B cell (primary cell): ENCODE measurements at regions not wholly inside any gene's neighbourhood (a gene's known extent, or its start where the extent isn't known, plus 50 kb on each side); places are given as distances from the start of the nearest gene placed in this dataset.

Experiments
- ATAC-seq: fragments of 200-7000 bp; cut with Tn5 transposase; one replicate; pipeline ENCODE4 v1.10.0; 2021; ENCODE audit warnings: low read depth, mild to moderate bottlenecking, moderate number of reproducible peaks, moderate library complexity
- CTCF ChIA-PET: fragments of 350-600 bp; sonication (Branson Sonifier 250); formaldehyde crosslinking; loops from one replicate; lab custom pipeline; 2021; ENCODE audit warnings: antibody characterized with exemption, inconsistent platforms; lab: Charles Lee
- POLR2A ChIA-PET: fragments of 350-600 bp; sonication (Branson Sonifier 250); formaldehyde crosslinking; loops from one replicate; lab custom pipeline; 2021; ENCODE audit warnings: antibody characterized with exemption; lab: Charles Lee
- DNase-seq: peaks from one replicate; pipeline ENCODE4 v3.0.0; 2013
- H2AFZ ChIP-seq: 2 replicates; pipeline ENCODE4 v1.6.1; 2012; ENCODE audit warnings: mild to moderate bottlenecking, low read depth, low read length; ENCODE audit not compliant: insufficient read depth, poor library complexity, severe bottlenecking
- H3K27ac ChIP-seq, 2 donors: 1 replicate in 1 of 2; 2 replicates in 1 of 2; pipeline ENCODE4 v1.5.1; 2012 to 2013; ENCODE audit warnings: low read length in 2 of 2, mild to moderate bottlenecking in 2 of 2, moderate library complexity in 1 of 2
- H3K27me3 ChIP-seq, 4 experiments: fragments of 200-600 bp in 1 of 4; sonication (generic) in 1 of 4; replicated peaks in 1 of 4; 1 replicate in 2 of 4; 2 replicates in 2 of 4; pipeline versions ENCODE4 v1.6.1 to v1.7.0; 2013 to 2016; ENCODE audit warnings: low read length in 3 of 4, mild to moderate bottlenecking in 2 of 4, mixed read lengths in 1 of 4, moderate library complexity in 1 of 4; ENCODE audit not compliant: insufficient read depth in 4 of 4, control insufficient read depth in 3 of 4; ENCODE audit errors: control extremely low read depth in 1 of 4
- H3K36me3 ChIP-seq, 2 experiments: replicated peaks in 1 of 2; 1 replicate in 1 of 2; 2 replicates in 1 of 2; pipeline versions ENCODE4 v1.6.1 to v1.7.1; 2013; ENCODE audit warnings: low read length in 1 of 2; ENCODE audit not compliant: insufficient read depth in 2 of 2, control insufficient read depth in 1 of 2; ENCODE audit errors: control extremely low read depth in 1 of 2, extremely low read depth in 1 of 2
- H3K4me1 ChIP-seq, 2 donors: fragments of 200-600 bp in 1 of 2; sonication (generic) in 1 of 2; 1 replicate in 1 of 2; 2 replicates in 1 of 2; pipeline versions ENCODE4 v1.5.1 to v1.6.1; 2013 to 2017; ENCODE audit warnings: low read length in 2 of 2; ENCODE audit not compliant: control insufficient read depth in 2 of 2, insufficient read depth in 2 of 2
- H3K4me2 ChIP-seq: replicated peaks from 2 replicates; pipeline ENCODE3; 2012; ENCODE audit warnings: mild to moderate bottlenecking, low read depth, low read length; ENCODE audit not compliant: poor library complexity, severe bottlenecking
- H3K4me3 ChIP-seq, 5 experiments: fragments of 200-600 bp in 1 of 5; sonication (generic) in 1 of 5; 1 replicate in 3 of 5; 2 replicates in 2 of 5; pipeline versions ENCODE4 v1.5.1 to v1.7.0; 2011 to 2016; ENCODE audit warnings: low read length in 4 of 5, mild to moderate bottlenecking in 4 of 5, low read depth in 2 of 5, control low read depth in 1 of 5, moderate library complexity in 1 of 5; ENCODE audit not compliant: insufficient read depth in 1 of 5; ENCODE audit errors: control extremely low read depth in 1 of 5, extremely low read depth in 1 of 5
- H3K79me2 ChIP-seq: fragments of 200-600 bp; sonication (generic); one replicate; pipeline ENCODE4 v1.6.0; 2016; ENCODE audit warnings: low read length; ENCODE audit not compliant: control insufficient read depth, insufficient read depth
- H3K9ac ChIP-seq: fragments of 200-600 bp; sonication (generic); 2 replicates; pipeline ENCODE4 v1.6.1; 2017; ENCODE audit warnings: mild to moderate bottlenecking, low read length, moderate library complexity
- H3K9me3 ChIP-seq, 3 donors: one replicate each; pipeline versions ENCODE4 v1.6.1 to v1.7.1; 2013; ENCODE audit warnings: low read length in 2 of 3; ENCODE audit not compliant: control insufficient read depth in 2 of 3, insufficient read depth in 1 of 3; ENCODE audit errors: control extremely low read depth in 1 of 3
- H4K20me1 ChIP-seq: 2 replicates; pipeline ENCODE4 v1.6.0; 2012; ENCODE audit warnings: mild to moderate bottlenecking, low read length; ENCODE audit not compliant: insufficient read depth, control insufficient read depth, poor library complexity, severe bottlenecking
- H3K27ac Mint-ChIP-seq: one replicate; pipeline ENCODE4 v1.8.0; 2021; ENCODE audit warnings: mixed read lengths
- H3K27me3 Mint-ChIP-seq: one replicate; pipeline ENCODE4 v1.8.0; 2021; ENCODE audit warnings: mixed read lengths
- H3K4me1 Mint-ChIP-seq: one replicate; pipeline ENCODE4 v1.8.0; 2021; ENCODE audit warnings: mixed read lengths
- H3K4me3 Mint-ChIP-seq: one replicate; pipeline ENCODE4 v1.8.0; 2021; ENCODE audit warnings: mixed read lengths
- H3K9me3 Mint-ChIP-seq: one replicate; pipeline ENCODE4 v1.8.0; 2022; ENCODE audit warnings: mixed read lengths; ENCODE audit not compliant: insufficient read depth
- EZH2 ChIP-seq: IDR thresholded peaks from 2 replicates; pipeline ENCODE4 v1.6.1; 2012; ENCODE audit warnings: borderline replicate concordance, low read depth, mild to moderate bottlenecking, moderate library complexity, low read length; ENCODE audit not compliant: insufficient read depth, poor library complexity, severe bottlenecking
- WGBS: methylation state at CpG from one replicate; pipeline ENCODE4 v1.1.5; 2013; ENCODE audit warnings: missing lambda C conversion rate; ENCODE audit not compliant: insufficient coverage; 5-methylcytosine and 5-hydroxymethylcytosine counted together
- intact Hi-C: fragments of 100-400 bp; cut with micrococcal nuclease; formaldehyde crosslinking; loops from one replicate; pipeline ENCODE4 v1.10.0; 2022
- TF ChIP-seq, protein P1 (sequence below): fragments of 200-600 bp; IDR thresholded peaks from one replicate; pipeline ENCODE4 v1.8.0; 2022; ENCODE audit warnings: antibody characterized with exemption, mild to moderate bottlenecking

DNA sequence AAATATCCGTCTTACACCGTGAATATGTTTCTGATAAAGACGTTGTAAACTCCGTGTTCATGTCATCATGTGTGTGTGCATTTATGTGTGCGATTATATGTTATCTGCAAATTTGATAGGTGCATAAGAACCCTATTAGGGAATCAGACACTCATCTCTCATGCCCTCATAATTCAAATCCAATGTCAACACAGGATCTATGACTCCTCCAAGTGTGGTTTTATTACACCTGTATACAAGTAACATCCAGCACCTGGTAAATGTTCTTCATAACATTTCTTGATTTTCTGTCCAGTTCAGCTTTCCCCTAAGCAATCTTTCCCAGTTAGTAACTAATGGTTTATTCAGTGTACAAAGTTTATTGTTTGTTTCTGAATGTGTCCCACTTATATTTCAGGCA is 681.9 kb downstream of the CDH11 start:
- H3K4me1 Mint-ChIP-seq: no peaks in the 10 kb centered on the region
- no peak overlapping the region for H3K4me3 Mint-ChIP-seq
- TF ChIP-seq, protein P1, sequence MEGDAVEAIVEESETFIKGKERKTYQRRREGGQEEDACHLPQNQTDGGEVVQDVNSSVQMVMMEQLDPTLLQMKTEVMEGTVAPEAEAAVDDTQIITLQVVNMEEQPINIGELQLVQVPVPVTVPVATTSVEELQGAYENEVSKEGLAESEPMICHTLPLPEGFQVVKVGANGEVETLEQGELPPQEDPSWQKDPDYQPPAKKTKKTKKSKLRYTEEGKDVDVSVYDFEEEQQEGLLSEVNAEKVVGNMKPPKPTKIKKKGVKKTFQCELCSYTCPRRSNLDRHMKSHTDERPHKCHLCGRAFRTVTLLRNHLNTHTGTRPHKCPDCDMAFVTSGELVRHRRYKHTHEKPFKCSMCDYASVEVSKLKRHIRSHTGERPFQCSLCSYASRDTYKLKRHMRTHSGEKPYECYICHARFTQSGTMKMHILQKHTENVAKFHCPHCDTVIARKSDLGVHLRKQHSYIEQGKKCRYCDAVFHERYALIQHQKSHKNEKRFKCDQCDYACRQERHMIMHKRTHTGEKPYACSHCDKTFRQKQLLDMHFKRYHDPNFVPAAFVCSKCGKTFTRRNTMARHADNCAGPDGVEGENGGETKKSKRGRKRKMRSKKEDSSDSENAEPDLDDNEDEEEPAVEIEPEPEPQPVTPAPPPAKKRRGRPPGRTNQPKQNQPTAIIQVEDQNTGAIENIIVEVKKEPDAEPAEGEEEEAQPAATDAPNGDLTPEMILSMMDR: no peak
- TF ChIP-seq EZH2: no peak
- no peak overlapping the region for H3K4me3 ChIP-seq
- CTCF ChIA-PET: no interaction called here
- H3K4me1 ChIP-seq: no peaks in the 10 kb centered on the region
- H3K27me3 ChIP-seq: no peaks in the 10 kb centered on the region
- H3K9me3 ChIP-seq: no peaks in the 10 kb centered on the region
- WGBS: 100% methylated on average over 1 of the region's 5 CpGs
- H3K79me2 ChIP-seq: no peaks in the 10 kb centered on the region
- H3K27me3 Mint-ChIP-seq: no peaks in the 10 kb centered on the region
- no peak overlapping the region for H2AFZ ChIP-seq
- POLR2A ChIA-PET: no interaction called here
- no peaks in the 10 kb centered on the region for H3K36me3 ChIP-seq
- no peaks in the 10 kb centered on the region for H4K20me1 ChIP-seq
- DNase-seq (no peak), ATAC-seq (no peak)
- no peaks in the 10 kb centered on the region for H3K9me3 Mint-ChIP-seq
- H3K4me2 ChIP-seq: no peak overlapping the region
- H3K27ac ChIP-seq: no peak overlapping the region
- H3K27ac Mint-ChIP-seq: no peak overlapping the region
- intact Hi-C loops: no loop called here
- H3K9ac ChIP-seq: no peak overlapping the region

GRCh38 chr16:64437706-64438324 is 684.0 kb downstream of the CDH11 start:
- intact Hi-C loops: no loop called here
- WGBS: 60% methylated on average over 5 of the region's 9 CpGs
- Histone ChIP-seq H3K4me1 (no peaks in the 10 kb centered on the region), H3K4me2 (no peak overlapping the region), H3K27ac (no peak overlapping the region), H3K9me3 (no peaks in the 10 kb centered on the region), H3K36me3 (no peaks in the 10 kb centered on the region), H3K79me2 (no peaks in the 10 kb centered on the region), H2AFZ (no peak overlapping the region), H3K9ac (no peak overlapping the region), H3K4me3 (no peak overlapping the region), H3K27me3 (no peaks in the 10 kb centered on the region), H4K20me1 (no peaks in the 10 kb centered on the region)
- no peak for TF ChIP-seq EZH2
- TF ChIP-seq, protein P1: no peak
- Mint-ChIP-seq H3K27me3 (no peaks in the 10 kb centered on the region), H3K4me3 (no peak overlapping the region), H3K4me1 (no peaks in the 10 kb centered on the region), H3K9me3 (peaks cover 3% of the 10 kb centered on the region), H3K27ac (no peak overlapping the region)
- DNase-seq: no peak
- no peak for ATAC-seq
- ChIA-PET CTCF (no interaction called here), POLR2A (no interaction called here)
